Esophagus squamous epithelium (tissue), 4 donors: ENCODE measurements at regions not wholly inside any gene's neighbourhood (a gene's known extent, or its start where the extent isn't known, plus 50 kb on each side); places are given as distances from the start of the nearest gene placed in this dataset.

Source experiments
- CTCF ChIP-seq, 6 experiments: fragments of 450-650 bp in 4 of 6; fragments of 200-600 bp in 2 of 6; sonication (generic) in 2 of 6; IDR thresholded peaks; one replicate each; pipeline ENCODE4 v1.5.1; 2016 to 2019; ENCODE audit warnings: antibody characterized with exemption in 6 of 6, mild to moderate bottlenecking in 4 of 6, moderate library complexity in 4 of 6
- POLR2A ChIP-seq, 4 donors: fragments of 450-650 bp; IDR thresholded peaks; one replicate each; pipeline ENCODE4 v1.6.1; 2017; ENCODE audit warnings: antibody characterized with exemption in 4 of 4, mild to moderate bottlenecking in 4 of 4, moderate library complexity in 3 of 4

- TF ChIP-seq CTCF (IDR thresholded peaks at IDR 0.05) = no peak
- no peak for TF ChIP-seq POLR2A (IDR thresholded peaks at IDR 0.05)
Measured at GRCh38 chr1:71267220-71267619, 186.4 kb upstream of the ZRANB2 start.
